HCT116 (cell line): ENCODE measurements at regions not wholly inside any gene's neighbourhood (a gene's known extent, or its start where the extent isn't known, plus 50 kb on each side); places are given as distances from the start of the nearest gene placed in this dataset.
"Not testable (repeated sequence)": the region's sequence is repeated elsewhere in the genome, so short reads cannot be mapped to it uniquely, and the experiment has no call there.

Experiments used
- ATAC-seq: fragments of 200-7000 bp; cut with Tn5 transposase; 2 replicates; pipeline ENCODE4 v1.9.1; 2020; ENCODE audit warnings: mild to moderate bottlenecking, moderate library complexity
- BruUV-seq: library from RNA; stranded (reverse); fragments of 400-500 nt; replicated peaks from 2 replicates; lab custom pipeline; 2021; lab: Mats Ljungman, UMichigan
- CTCF ChIA-PET: fragments of 300-600 bp; sonication (Branson Sonifier 250); formaldehyde crosslinking; loops from one replicate; lab custom pipeline; 2021; ENCODE audit warnings: antibody characterized with exemption; lab: Charles Lee
- POLR2A ChIA-PET: fragments of 300-600, 350-600 bp; sonication (Branson Sonifier 250); formaldehyde crosslinking; loops from one replicate; lab custom pipeline; 2021; ENCODE audit warnings: antibody characterized with exemption; lab: Charles Lee
- RAD21 ChIA-PET, 2 experiments: fragments of 300-600 bp; sonication (Branson Sonifier 250); formaldehyde crosslinking; loops; one replicate each; lab custom pipeline; 2023; ENCODE audit warnings: low total read pairs in 2 of 2; ENCODE audit not compliant: uncharacterized antibody in 2 of 2, unreplicated experiment in 2 of 2, low non-redundant PET in 1 of 2; lab: Charles Lee
- DNase-seq: peaks from one replicate; pipeline ENCODE4 v3.0.0-alpha.2; 2010; ENCODE audit warnings: low read depth, low spot score
- H2AFZ ChIP-seq: fragments of 200-600 bp; shearing (Covaris generic), sonication (generic); 2 replicates; pipeline ENCODE4 v1.6.1; 2017; ENCODE audit warnings: low read depth, mixed run types, mixed read lengths, antibody characterized with exemption, low read length; ENCODE audit not compliant: poor library complexity, severe bottlenecking
- H3K27ac ChIP-seq: 2 replicates; pipeline ENCODE4 v1.5.1; 2012; ENCODE audit warnings: low read depth, low read length
- H3K27me3 ChIP-seq: fragments of 200-600 bp; sonication (generic); 2 replicates; pipeline ENCODE4 v1.6.1; 2016; ENCODE audit warnings: mixed run types, low read length, mixed read lengths; ENCODE audit not compliant: insufficient read depth
- H3K36me3 ChIP-seq, 2 experiments: fragments of 200-500 bp in 1 of 2; fragments of 200-600 bp in 1 of 2; sonication (Bioruptor generic) in 1 of 2; sonication (generic) in 1 of 2; 2 replicates each; pipeline versions ENCODE4 v1.5.1 to v1.6.1; 2014 to 2016; ENCODE audit warnings: low read length in 2 of 2, inconsistent platforms in 1 of 2, mixed read lengths in 1 of 2, mixed run types in 1 of 2; ENCODE audit not compliant: insufficient read depth in 2 of 2, control insufficient read depth in 1 of 2
- H3K4me1 ChIP-seq, 2 experiments: fragments of 200-600 bp in 1 of 2; sonication (generic) in 1 of 2; 2 replicates each; pipeline versions ENCODE4 v1.5.1 to v1.6.1; 2012 to 2017; ENCODE audit warnings: low read length in 2 of 2, inconsistent platforms in 1 of 2, mild to moderate bottlenecking in 1 of 2, mixed read lengths in 1 of 2, mixed run types in 1 of 2, moderate library complexity in 1 of 2; ENCODE audit not compliant: insufficient read depth in 2 of 2, control insufficient read depth in 1 of 2
- H3K4me2 ChIP-seq: fragments of 200-600 bp; sonication (generic); 2 replicates; pipeline ENCODE4 v1.6.1; 2017; ENCODE audit warnings: mixed run types, low read length, mixed read lengths
- H3K4me3 ChIP-seq, 2 experiments: fragments of 200-600 bp in 1 of 2; sonication (generic) in 1 of 2; replicated peaks in 1 of 2; 2 replicates each; pipeline ENCODE4 v1.5.1; 2011 to 2016; ENCODE audit warnings: low read length in 2 of 2, control low read depth in 1 of 2, low read depth in 1 of 2, mild to moderate bottlenecking in 1 of 2, mixed read lengths in 1 of 2, mixed run types in 1 of 2
- H3K79me2 ChIP-seq: fragments of 200-600 bp; sonication (generic); 2 replicates; pipeline ENCODE4 v1.6.1; 2017; ENCODE audit warnings: mild to moderate bottlenecking, mixed run types, low read length, moderate library complexity, mixed read lengths; ENCODE audit not compliant: insufficient read depth
- H3K9ac ChIP-seq: fragments of 200-600 bp; sonication (generic); 2 replicates; pipeline ENCODE4 v1.6.1; 2016; ENCODE audit warnings: low read length, mixed read lengths
- H3K9me2 ChIP-seq: fragments of 200-600 bp; sonication (generic), shearing (Covaris generic); 2 replicates; pipeline ENCODE4 v1.6.1; 2017; ENCODE audit warnings: mixed run types, mild to moderate bottlenecking, moderate library complexity; ENCODE audit not compliant: insufficient read depth
- H3K9me3 ChIP-seq, 2 experiments: fragments of 200-500 bp in 1 of 2; fragments of 200-600 bp in 1 of 2; sonication (Bioruptor generic) in 1 of 2; sonication (generic) in 1 of 2; 2 replicates each; pipeline ENCODE4 v1.6.1; 2014 to 2017; ENCODE audit warnings: low read length in 2 of 2, mixed read lengths in 2 of 2, inconsistent platforms in 1 of 2, low read depth in 1 of 2, mild to moderate bottlenecking in 1 of 2, mixed run types in 1 of 2, moderate library complexity in 1 of 2; ENCODE audit not compliant: control insufficient read depth in 1 of 2, insufficient read depth in 1 of 2
- H4K20me1 ChIP-seq: fragments of 200-600 bp; sonication (generic), shearing (Covaris generic); 2 replicates; pipeline ENCODE4 v1.6.1; 2017; ENCODE audit warnings: mixed run types, mild to moderate bottlenecking, moderate library complexity; ENCODE audit not compliant: insufficient read depth
- CTCF ChIP-seq, 3 experiments: fragments of 200-600 bp in 1 of 3; sonication (generic) in 1 of 3; IDR thresholded peaks in 2 of 3; conservative IDR thresholded peaks in 1 of 3; 2 replicates each; pipeline ENCODE4 v1.5.1; 2012 to 2017; ENCODE audit warnings: low read depth in 2 of 3, low read length in 2 of 3, antibody characterized with exemption in 1 of 3, borderline replicate concordance in 1 of 3, control low read depth in 1 of 3, mild to moderate bottlenecking in 1 of 3, mixed read lengths in 1 of 3, mixed run types in 1 of 3, moderate library complexity in 1 of 3; ENCODE audit not compliant: insufficient read depth in 1 of 3
- EGR1 ChIP-seq: IDR thresholded peaks from 2 replicates; pipeline ENCODE4 v1.6.1; 2012; ENCODE audit warnings: low read depth
- EZH2 ChIP-seq: fragments of 200-600 bp; sonication (generic); IDR thresholded peaks from 2 replicates; pipeline ENCODE4 v1.6.1; 2017; ENCODE audit warnings: antibody characterized with exemption, mixed run types
- EZH2phosphoT487 ChIP-seq: fragments of 200-600 bp; IDR thresholded peaks from 2 replicates; pipeline ENCODE4 v1.6.1; 2018; ENCODE audit warnings: antibody characterized with exemption, borderline replicate concordance
- FOSL1 ChIP-seq: IDR thresholded peaks from 2 replicates; pipeline ENCODE4 v1.6.1; 2012; ENCODE audit warnings: low read depth
- POLR2A ChIP-seq: IDR thresholded peaks from 2 replicates; pipeline ENCODE4 v1.7.0; 2011; ENCODE audit warnings: borderline replicate concordance; ENCODE audit not compliant: insufficient read depth, insufficient read length; ENCODE audit errors: extremely low read depth
- POLR2AphosphoS5 ChIP-seq: IDR thresholded peaks from 2 replicates; pipeline ENCODE4 v1.6.1; 2011; ENCODE audit warnings: mild to moderate bottlenecking, low read depth, low read length, moderate library complexity
- RAD21 ChIP-seq: IDR thresholded peaks from 2 replicates; pipeline ENCODE4 v1.6.1; 2012; ENCODE audit warnings: low read depth, mild to moderate bottlenecking
- SIN3A ChIP-seq: IDR thresholded peaks from 2 replicates; pipeline ENCODE4 v1.6.1; 2012; ENCODE audit warnings: low read depth
- SP1 ChIP-seq: IDR thresholded peaks from 2 replicates; pipeline ENCODE4 v1.6.1; 2012; ENCODE audit warnings: low read depth
- YY1 ChIP-seq: IDR thresholded peaks from 2 replicates; pipeline ENCODE4 v1.6.1; 2011; ENCODE audit warnings: low read length, low read depth, moderate library complexity, mild to moderate bottlenecking; ENCODE audit not compliant: insufficient replicate concordance; ENCODE audit errors: extremely low read depth
- ZNF274 ChIP-seq: fragments of 200-500 bp; sonication (Bioruptor generic); IDR thresholded peaks from 2 replicates; pipeline ENCODE4 v1.6.1; 2014; ENCODE audit warnings: mild to moderate bottlenecking, low read depth, low read length, inconsistent platforms
- intact Hi-C: fragments of 100-400 bp; cut with micrococcal nuclease; formaldehyde crosslinking; loops from 2 replicates; pipeline ENCODE4 v1.10.0; 2022
- TF ChIP-seq, protein P1 (sequence below): IDR thresholded peaks from 2 replicates; pipeline ENCODE4 v1.6.1; 2012; ENCODE audit warnings: low read depth
- TF ChIP-seq, protein P2 (sequence below): IDR thresholded peaks from 2 replicates; pipeline ENCODE4 v1.6.1; 2012
- TF ChIP-seq, protein P3 (sequence below): IDR thresholded peaks from 2 replicates; pipeline ENCODE4 v1.6.1; 2012

GRCh38 chr3:191085091-191085490, 114.0 kb upstream of the OSTN start:
- H3K4me1 ChIP-seq = no peaks in the 10 kb centered on the region
- H3K36me3 ChIP-seq = no peaks in the 10 kb centered on the region
- intact Hi-C loops = no loop called here
- no peak overlapping the region for H2AFZ ChIP-seq
- ATAC-seq (no peak), DNase-seq (no peak)
- no peak overlapping the region for H3K4me2 ChIP-seq
- no peaks in the 10 kb centered on the region for H3K79me2 ChIP-seq
- ChIA-PET RAD21 (no interaction called here), POLR2A (no interaction called here), CTCF (no interaction called here)
- no peak for TF ChIP-seq EZH2
- TF ChIP-seq POLR2AphosphoS5 = no peak
- TF ChIP-seq, protein P1, sequence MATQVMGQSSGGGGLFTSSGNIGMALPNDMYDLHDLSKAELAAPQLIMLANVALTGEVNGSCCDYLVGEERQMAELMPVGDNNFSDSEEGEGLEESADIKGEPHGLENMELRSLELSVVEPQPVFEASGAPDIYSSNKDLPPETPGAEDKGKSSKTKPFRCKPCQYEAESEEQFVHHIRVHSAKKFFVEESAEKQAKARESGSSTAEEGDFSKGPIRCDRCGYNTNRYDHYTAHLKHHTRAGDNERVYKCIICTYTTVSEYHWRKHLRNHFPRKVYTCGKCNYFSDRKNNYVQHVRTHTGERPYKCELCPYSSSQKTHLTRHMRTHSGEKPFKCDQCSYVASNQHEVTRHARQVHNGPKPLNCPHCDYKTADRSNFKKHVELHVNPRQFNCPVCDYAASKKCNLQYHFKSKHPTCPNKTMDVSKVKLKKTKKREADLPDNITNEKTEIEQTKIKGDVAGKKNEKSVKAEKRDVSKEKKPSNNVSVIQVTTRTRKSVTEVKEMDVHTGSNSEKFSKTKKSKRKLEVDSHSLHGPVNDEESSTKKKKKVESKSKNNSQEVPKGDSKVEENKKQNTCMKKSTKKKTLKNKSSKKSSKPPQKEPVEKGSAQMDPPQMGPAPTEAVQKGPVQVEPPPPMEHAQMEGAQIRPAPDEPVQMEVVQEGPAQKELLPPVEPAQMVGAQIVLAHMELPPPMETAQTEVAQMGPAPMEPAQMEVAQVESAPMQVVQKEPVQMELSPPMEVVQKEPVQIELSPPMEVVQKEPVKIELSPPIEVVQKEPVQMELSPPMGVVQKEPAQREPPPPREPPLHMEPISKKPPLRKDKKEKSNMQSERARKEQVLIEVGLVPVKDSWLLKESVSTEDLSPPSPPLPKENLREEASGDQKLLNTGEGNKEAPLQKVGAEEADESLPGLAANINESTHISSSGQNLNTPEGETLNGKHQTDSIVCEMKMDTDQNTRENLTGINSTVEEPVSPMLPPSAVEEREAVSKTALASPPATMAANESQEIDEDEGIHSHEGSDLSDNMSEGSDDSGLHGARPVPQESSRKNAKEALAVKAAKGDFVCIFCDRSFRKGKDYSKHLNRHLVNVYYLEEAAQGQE = no peak
- no peak for TF ChIP-seq EGR1
- TF ChIP-seq, protein P2, sequence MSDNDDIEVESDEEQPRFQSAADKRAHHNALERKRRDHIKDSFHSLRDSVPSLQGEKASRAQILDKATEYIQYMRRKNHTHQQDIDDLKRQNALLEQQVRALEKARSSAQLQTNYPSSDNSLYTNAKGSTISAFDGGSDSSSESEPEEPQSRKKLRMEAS = no peak
- no peak for TF ChIP-seq EZH2phosphoT487
- TF ChIP-seq POLR2A = no peak
- no peak for TF ChIP-seq YY1
- TF ChIP-seq SIN3A = no peak
- no peak for TF ChIP-seq FOSL1
- TF ChIP-seq RAD21 = no peak
- TF ChIP-seq SP1 = no peak
- no peak for TF ChIP-seq ZNF274
- no peak for TF ChIP-seq CTCF (IDR thresholded peaks at IDR 0.05 in 2 of 3, conservative IDR thresholded peaks at IDR 0.05 in 1 of 3; ENCODE audit: borderline replicate concordance in 1 of 3, insufficient read depth in 1 of 3, low read depth in 2 of 3, low read length in 2 of 3)
- TF ChIP-seq, protein P3, sequence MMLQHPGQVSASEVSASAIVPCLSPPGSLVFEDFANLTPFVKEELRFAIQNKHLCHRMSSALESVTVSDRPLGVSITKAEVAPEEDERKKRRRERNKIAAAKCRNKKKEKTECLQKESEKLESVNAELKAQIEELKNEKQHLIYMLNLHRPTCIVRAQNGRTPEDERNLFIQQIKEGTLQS = no peak
- H3K27me3 ChIP-seq = no peaks in the 10 kb centered on the region
- H3K27ac ChIP-seq = no peak overlapping the region
- no peak overlapping the region for H3K4me3 ChIP-seq
- BruUV-seq = no TSS peak
- H3K9me2 ChIP-seq = no peaks in the 10 kb centered on the region
- H3K9me3 ChIP-seq = no peaks in the 10 kb centered on the region
- H3K9ac ChIP-seq = no peak overlapping the region
- no peaks in the 10 kb centered on the region for H4K20me1 ChIP-seq

DNA sequence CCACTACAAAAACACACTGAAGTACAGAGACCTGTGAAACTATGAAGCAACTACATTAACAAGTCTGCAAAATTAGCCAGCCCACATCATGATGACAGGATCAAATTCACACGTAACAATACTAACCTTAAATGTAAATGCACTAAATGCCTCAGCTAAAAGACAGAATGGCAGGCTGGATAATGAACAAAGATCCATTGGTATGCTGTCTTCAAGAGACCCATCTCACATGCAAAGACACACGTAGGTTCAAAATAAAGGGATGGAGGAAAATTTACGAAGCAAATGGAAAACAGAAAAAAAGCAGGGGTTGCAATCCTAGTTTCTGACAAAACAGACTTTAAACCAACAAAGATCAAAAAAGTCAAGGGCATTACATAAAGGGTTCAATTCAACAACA, 120.1 kb upstream of the OSTN start:
- H3K9ac ChIP-seq, H3K27me3 ChIP-seq, H3K27ac ChIP-seq, POLR2A ChIA-PET, H3K36me3 ChIP-seq, RAD21 ChIA-PET, ATAC-seq, H2AFZ ChIP-seq, H4K20me1 ChIP-seq, BruUV-seq, intact Hi-C loops, H3K4me1 ChIP-seq, DNase-seq, H3K9me3 ChIP-seq, H3K79me2 ChIP-seq, H3K4me2 ChIP-seq, CTCF ChIA-PET, H3K9me2 ChIP-seq, H3K4me3 ChIP-seq: not testable (repeated sequence)
